Lower lobe of right lung (tissue), 2 donors: ENCODE measurements at regions not wholly inside any gene's neighbourhood (a gene's known extent, or its start where the extent isn't known, plus 50 kb on each side); places are given as distances from the start of the nearest gene placed in this dataset.
A peak's percentile ranks its signal among the peaks of the same experiment; 100 is the strongest.

Experiments
- ATAC-seq, 2 donors: fragments of 200-7000 bp; cut with Tn5 transposase; one replicate each; pipeline ENCODE4 v1.9.1; 2020 to 2022; ENCODE audit warnings: mild to moderate bottlenecking in 2 of 2, moderate library complexity in 2 of 2
- DNase-seq: peaks from one replicate; pipeline ENCODE4 v3.0.0-alpha.2; 2020
- H3K27ac ChIP-seq: fragments of 200-600 bp; one replicate; pipeline ENCODE4 v1.8.0; 2022
- H3K27me3 ChIP-seq: fragments of 200-600 bp; one replicate; pipeline ENCODE4 v1.8.0; 2022; ENCODE audit warnings: low read depth
- H3K36me3 ChIP-seq: fragments of 200-600 bp; one replicate; pipeline ENCODE4 v1.8.0; 2022; ENCODE audit warnings: mild to moderate bottlenecking
- H3K4me1 ChIP-seq: fragments of 200-600 bp; one replicate; pipeline ENCODE4 v1.8.0; 2022
- H3K4me3 ChIP-seq: fragments of 200-600 bp; one replicate; pipeline ENCODE4 v1.8.0; 2022; ENCODE audit warnings: mild to moderate bottlenecking
- H3K9me3 ChIP-seq: fragments of 200-600 bp; one replicate; pipeline ENCODE4 v1.8.0; 2022
- intact Hi-C: fragments of 100-400 bp; cut with DNase I; formaldehyde crosslinking; loops from one replicate; pipeline ENCODE4 v1.11.0; 2022
- TF ChIP-seq, protein P1 (sequence below): fragments of 200-600 bp; IDR thresholded peaks from one replicate; pipeline ENCODE4 v1.8.0; 2022; ENCODE audit warnings: antibody characterized with exemption, mild to moderate bottlenecking
- donor health status: DM: no; HTN: yes; CAD: no; lungs with severe emphysema.

DNA sequence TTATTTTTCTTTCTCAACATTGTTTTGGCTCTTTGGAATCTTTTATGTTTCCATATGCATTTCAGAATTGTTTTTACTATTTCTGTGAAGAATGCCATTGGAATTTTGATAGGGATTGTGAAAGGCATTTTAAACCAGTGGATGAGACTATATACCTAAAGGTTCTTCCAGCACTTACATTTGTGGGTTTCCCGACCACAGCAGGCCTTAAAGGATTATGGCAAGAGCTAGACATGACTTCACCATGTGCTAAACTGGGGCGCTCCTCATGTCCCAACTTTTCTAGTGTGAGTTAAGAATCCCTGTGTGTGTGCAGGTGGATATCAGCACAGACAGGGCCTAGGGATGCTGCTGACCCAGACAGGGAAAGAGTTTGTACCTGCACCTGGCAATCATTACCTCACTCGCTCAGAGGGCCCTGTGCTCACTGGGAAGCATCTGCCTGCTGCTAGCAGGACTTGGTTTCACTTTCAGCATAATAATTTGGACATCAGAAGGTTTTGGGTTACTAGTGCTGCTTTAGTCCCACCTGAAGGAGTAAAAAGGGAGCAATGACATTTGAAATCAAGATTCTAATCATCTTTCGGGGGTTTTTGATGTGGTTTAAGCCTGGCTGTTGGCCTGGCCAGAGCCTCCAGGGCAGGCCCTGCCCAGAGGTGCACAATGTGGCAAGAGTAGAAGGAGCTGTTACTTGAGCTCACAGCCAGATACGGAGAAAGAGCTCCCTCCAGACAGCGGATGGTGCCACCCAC is 137.1 kb downstream of the CDC5L start:
- ATAC-seq, result no peak
- intact Hi-C loops, result no loop called here
- H3K4me1 ChIP-seq, result no peaks in the 10 kb centered on the region
- DNase-seq, result no peak
- TF ChIP-seq, protein P1, sequence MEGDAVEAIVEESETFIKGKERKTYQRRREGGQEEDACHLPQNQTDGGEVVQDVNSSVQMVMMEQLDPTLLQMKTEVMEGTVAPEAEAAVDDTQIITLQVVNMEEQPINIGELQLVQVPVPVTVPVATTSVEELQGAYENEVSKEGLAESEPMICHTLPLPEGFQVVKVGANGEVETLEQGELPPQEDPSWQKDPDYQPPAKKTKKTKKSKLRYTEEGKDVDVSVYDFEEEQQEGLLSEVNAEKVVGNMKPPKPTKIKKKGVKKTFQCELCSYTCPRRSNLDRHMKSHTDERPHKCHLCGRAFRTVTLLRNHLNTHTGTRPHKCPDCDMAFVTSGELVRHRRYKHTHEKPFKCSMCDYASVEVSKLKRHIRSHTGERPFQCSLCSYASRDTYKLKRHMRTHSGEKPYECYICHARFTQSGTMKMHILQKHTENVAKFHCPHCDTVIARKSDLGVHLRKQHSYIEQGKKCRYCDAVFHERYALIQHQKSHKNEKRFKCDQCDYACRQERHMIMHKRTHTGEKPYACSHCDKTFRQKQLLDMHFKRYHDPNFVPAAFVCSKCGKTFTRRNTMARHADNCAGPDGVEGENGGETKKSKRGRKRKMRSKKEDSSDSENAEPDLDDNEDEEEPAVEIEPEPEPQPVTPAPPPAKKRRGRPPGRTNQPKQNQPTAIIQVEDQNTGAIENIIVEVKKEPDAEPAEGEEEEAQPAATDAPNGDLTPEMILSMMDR, result no peak
- H3K27ac ChIP-seq, result no peak overlapping the region
- H3K27me3 ChIP-seq, result peaks cover 9% of the 10 kb centered on the region
- H3K4me3 ChIP-seq, result no peak overlapping the region
- H3K36me3 ChIP-seq, result no peaks in the 10 kb centered on the region
- no peaks in the 10 kb centered on the region for H3K9me3 ChIP-seq

DNA sequence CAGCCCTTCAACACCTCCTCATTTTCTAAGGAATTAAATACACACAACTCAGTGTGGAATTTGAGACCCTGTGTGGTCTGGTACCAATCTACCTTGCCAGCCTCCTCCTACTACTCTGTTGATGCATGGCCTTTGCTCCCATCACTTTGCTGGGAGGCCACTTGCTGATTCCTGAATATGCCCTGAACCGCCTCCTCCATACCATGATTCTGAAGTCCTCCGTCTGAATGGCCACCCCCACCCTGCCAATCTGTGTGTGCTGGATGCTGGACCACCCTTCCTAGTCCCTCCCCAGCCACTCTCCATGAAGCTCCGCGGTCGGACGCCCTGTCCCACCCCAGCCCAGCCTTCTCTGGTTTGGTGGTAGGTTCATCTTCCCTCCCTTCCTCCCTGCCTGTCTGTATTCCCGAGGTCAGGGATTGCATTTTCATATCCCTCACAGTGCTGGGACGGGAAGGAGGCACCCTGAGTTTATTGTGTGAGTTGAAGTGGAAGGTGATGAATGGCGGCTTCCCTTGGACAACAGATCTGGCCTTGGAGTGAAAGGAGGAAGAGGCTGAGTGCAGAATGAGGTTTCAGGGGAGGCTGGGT is 138.3 kb downstream of the CDC5L start:
- no peak for ATAC-seq
- no peak overlapping the region for H3K27ac ChIP-seq
- peaks cover 9% of the 10 kb centered on the region for H3K27me3 ChIP-seq
- intact Hi-C loops, result no loop called here
- no peaks in the 10 kb centered on the region for H3K36me3 ChIP-seq
- DNase-seq, result no peak
- no peak overlapping the region for H3K4me3 ChIP-seq
- H3K4me1 ChIP-seq, result no peaks in the 10 kb centered on the region
- TF ChIP-seq, protein P1, result no peak
- H3K9me3 ChIP-seq, result no peaks in the 10 kb centered on the region

DNA sequence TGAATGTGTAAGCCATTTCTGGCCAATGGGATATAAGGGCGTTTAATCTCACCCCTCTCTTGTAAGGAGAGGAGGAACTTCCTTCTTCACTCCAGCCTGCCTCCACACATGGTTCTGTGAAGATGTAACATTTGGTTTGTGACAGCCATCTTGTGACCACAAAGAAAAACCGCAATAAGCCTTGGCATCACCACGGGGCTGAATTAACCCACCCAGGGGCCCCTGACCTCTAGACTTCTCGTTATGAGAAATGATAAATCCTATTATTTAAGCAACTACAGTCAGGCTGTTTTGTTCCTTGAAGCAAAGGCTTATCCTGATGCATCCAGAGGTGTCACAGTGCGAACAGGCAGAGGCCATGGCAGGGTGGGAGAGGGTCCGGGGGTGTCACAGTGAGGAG is 139.7 kb downstream of the CDC5L start:
- Histone ChIP-seq H3K27me3 (peaks cover 9% of the 10 kb centered on the region), H3K36me3 (no peaks in the 10 kb centered on the region), H3K27ac (no peak overlapping the region), H3K4me1 (no peaks in the 10 kb centered on the region), H3K4me3 (no peak overlapping the region), H3K9me3 (no peaks in the 10 kb centered on the region)
- DNase-seq, result no peak
- peak; percentile 18 to 22 for ATAC-seq
- TF ChIP-seq, protein P1, result no peak
- intact Hi-C loops, result no loop called here

DNA sequence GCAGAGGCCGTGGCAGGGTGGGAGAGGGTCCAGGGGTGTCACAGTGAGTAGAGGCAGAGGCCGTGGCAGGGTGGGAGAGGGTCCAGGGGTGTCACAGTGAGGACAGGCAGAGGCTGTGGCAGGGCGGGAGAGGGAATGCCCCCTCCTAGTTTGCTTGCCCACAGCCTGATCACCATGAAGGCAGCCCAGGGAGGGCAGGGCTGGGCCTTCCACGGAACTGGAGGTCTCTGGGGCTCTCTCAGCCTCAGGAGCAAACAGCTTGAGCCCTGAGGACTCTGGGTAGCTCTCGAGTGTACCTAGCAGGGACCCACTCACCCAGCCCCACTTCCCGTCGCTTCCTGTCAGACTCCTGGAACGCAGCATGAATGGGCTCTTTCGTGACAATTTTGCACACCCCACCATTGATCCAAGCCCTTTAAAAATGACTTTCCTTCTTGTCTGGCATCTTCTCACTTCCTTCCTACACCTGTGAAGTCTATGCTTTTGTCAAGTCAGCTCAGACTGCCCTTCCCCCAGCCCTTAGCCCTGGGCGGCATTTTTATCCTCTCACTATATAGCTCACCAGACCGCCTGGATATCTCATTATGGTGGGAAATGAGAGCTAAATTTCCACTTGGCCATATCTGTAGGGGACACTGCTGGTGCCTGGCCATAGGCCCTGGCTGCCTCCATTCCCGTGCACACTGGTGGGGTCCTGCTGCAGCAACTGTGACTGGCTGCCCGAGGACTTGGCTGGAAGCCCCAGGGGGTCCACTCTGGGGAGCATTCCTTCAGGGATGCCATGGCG is 140.3 kb downstream of the CDC5L start:
- H3K4me3 ChIP-seq, result no peak overlapping the region
- H3K36me3 ChIP-seq, result no peaks in the 10 kb centered on the region
- H3K4me1 ChIP-seq, result no peaks in the 10 kb centered on the region
- peaks cover 9% of the 10 kb centered on the region for H3K27me3 ChIP-seq
- intact Hi-C loops, result no loop called here
- H3K27ac ChIP-seq, result no peak overlapping the region
- ATAC-seq (peak in 1 of 2 donors; percentile 5), DNase-seq (no peak)
- TF ChIP-seq, protein P1, result no peak
- H3K9me3 ChIP-seq, result no peaks in the 10 kb centered on the region

DNA sequence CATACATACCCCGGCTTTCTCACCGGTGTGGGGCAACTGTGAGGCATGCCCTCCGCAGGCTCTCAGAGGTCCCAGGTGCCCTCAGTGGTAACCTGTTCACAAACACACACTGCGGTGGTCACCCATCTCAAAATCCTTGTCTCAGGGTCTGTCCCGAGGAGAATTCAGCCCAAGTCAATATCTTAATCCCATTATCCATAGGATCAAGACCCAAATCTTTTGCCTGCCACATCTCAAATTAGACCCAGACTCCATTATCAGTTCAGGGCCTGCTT is 140.8 kb downstream of the CDC5L start:
- peaks cover 9% of the 10 kb centered on the region for H3K27me3 ChIP-seq
- no peak for ATAC-seq
- H3K9me3 ChIP-seq, result no peaks in the 10 kb centered on the region
- no peak overlapping the region for H3K4me3 ChIP-seq
- H3K36me3 ChIP-seq, result no peaks in the 10 kb centered on the region
- H3K27ac ChIP-seq, result no peak overlapping the region
- H3K4me1 ChIP-seq, result no peaks in the 10 kb centered on the region
- no peak for DNase-seq
- intact Hi-C loops, result no loop called here
- TF ChIP-seq, protein P1, result no peak
